Naive thymus-derived CD4-positive, alpha-beta T cell (primary cell): ENCODE measurements at regions not wholly inside any gene's neighbourhood (a gene's known extent, or its start where the extent isn't known, plus 50 kb on each side); places are given as distances from the start of the nearest gene placed in this dataset.

ENCODE experiments used
- ATAC-seq: fragments of 150-1000 bp; cut with Tn5 transposase; 2 replicates; pipeline ENCODE4 v1.10.0; 2021; ENCODE audit warnings: mild to moderate bottlenecking, moderate library complexity
- CTCF ChIA-PET: fragments of 350-600 bp; sonication (Branson Sonifier 250); formaldehyde crosslinking; loops from one replicate; lab custom pipeline; 2021; ENCODE audit warnings: antibody characterized with exemption; lab: Charles Lee
- POLR2A ChIA-PET: fragments of 350-600 bp; sonication (Branson Sonifier 250); formaldehyde crosslinking; loops from one replicate; lab custom pipeline; 2021; ENCODE audit warnings: antibody characterized with exemption, inconsistent platforms; lab: Charles Lee
- DNase-seq, 9 donors: peaks; one replicate each; pipeline versions ENCODE4 v3.0.0 to v3.0.0-alpha.2; 2020 to 2022; ENCODE audit warnings: mixed read lengths in 1 of 9
- H3K27ac ChIP-seq: one replicate; pipeline ENCODE4 v1.7.0; 2013; ENCODE audit warnings: mild to moderate bottlenecking, low read depth, low read length, moderate library complexity
- H3K27me3 ChIP-seq, 2 donors: one replicate each; pipeline ENCODE4 v1.7.0; 2013; ENCODE audit warnings: low read length in 2 of 2, mild to moderate bottlenecking in 2 of 2, moderate library complexity in 2 of 2; ENCODE audit not compliant: control insufficient read depth in 2 of 2, insufficient read depth in 2 of 2
- H3K36me3 ChIP-seq, 3 experiments: 1 replicate in 2 of 3; 2 replicates in 1 of 3; pipeline ENCODE4 v1.7.0; 2013; ENCODE audit warnings: low read length in 3 of 3, mild to moderate bottlenecking in 3 of 3, moderate library complexity in 1 of 3; ENCODE audit not compliant: insufficient read depth in 3 of 3, control insufficient read depth in 2 of 3
- H3K4me1 ChIP-seq, 2 donors: one replicate each; pipeline ENCODE4 v1.7.0; 2013; ENCODE audit warnings: low read length in 2 of 2, mild to moderate bottlenecking in 2 of 2, moderate library complexity in 1 of 2; ENCODE audit not compliant: control insufficient read depth in 2 of 2, insufficient read depth in 2 of 2
- H3K4me3 ChIP-seq: 2 replicates; pipeline ENCODE4 v1.7.0; 2013; ENCODE audit warnings: mild to moderate bottlenecking, low read length
- H3K9me3 ChIP-seq, 3 experiments: 1 replicate in 2 of 3; 2 replicates in 1 of 3; pipeline ENCODE4 v1.7.0; 2013; ENCODE audit warnings: low read length in 3 of 3; ENCODE audit not compliant: control insufficient read depth in 2 of 3
- H3K27ac Mint-ChIP-seq, 9 donors: one replicate each; pipeline ENCODE4 v1.8.0; 2020 to 2022; ENCODE audit warnings: mixed read lengths in 9 of 9, mild to moderate bottlenecking in 8 of 9, moderate library complexity in 5 of 9, inconsistent platforms in 2 of 9
- H3K27me3 Mint-ChIP-seq, 5 donors: one replicate each; pipeline ENCODE4 v1.8.0; 2021 to 2022; ENCODE audit warnings: mixed read lengths in 5 of 5, mild to moderate bottlenecking in 1 of 5
- H3K36me3 Mint-ChIP-seq, 5 donors: one replicate each; pipeline ENCODE4 v1.8.0; 2020 to 2022; ENCODE audit warnings: mixed read lengths in 5 of 5, mild to moderate bottlenecking in 3 of 5, inconsistent platforms in 1 of 5
- H3K4me1 Mint-ChIP-seq, 7 donors: one replicate each; pipeline ENCODE4 v1.8.0; 2020 to 2022; ENCODE audit warnings: mixed read lengths in 7 of 7, mild to moderate bottlenecking in 3 of 7, inconsistent platforms in 1 of 7
- H3K4me3 Mint-ChIP-seq, 10 donors: one replicate each; pipeline ENCODE4 v1.8.0; 2020 to 2022; ENCODE audit warnings: mild to moderate bottlenecking in 10 of 10, mixed read lengths in 10 of 10, moderate library complexity in 6 of 10, inconsistent platforms in 2 of 10
- H3K9me3 Mint-ChIP-seq, 11 donors: one replicate each; pipeline ENCODE4 v1.8.0; 2020 to 2022; ENCODE audit warnings: mixed read lengths in 11 of 11, mild to moderate bottlenecking in 4 of 11, inconsistent platforms in 1 of 11, moderate library complexity in 1 of 11
- intact Hi-C, 2 donors: fragments of 100-400 bp; cut with micrococcal nuclease; formaldehyde crosslinking; loops; one replicate each; pipeline ENCODE4 v1.15.1; 2023

DNA sequence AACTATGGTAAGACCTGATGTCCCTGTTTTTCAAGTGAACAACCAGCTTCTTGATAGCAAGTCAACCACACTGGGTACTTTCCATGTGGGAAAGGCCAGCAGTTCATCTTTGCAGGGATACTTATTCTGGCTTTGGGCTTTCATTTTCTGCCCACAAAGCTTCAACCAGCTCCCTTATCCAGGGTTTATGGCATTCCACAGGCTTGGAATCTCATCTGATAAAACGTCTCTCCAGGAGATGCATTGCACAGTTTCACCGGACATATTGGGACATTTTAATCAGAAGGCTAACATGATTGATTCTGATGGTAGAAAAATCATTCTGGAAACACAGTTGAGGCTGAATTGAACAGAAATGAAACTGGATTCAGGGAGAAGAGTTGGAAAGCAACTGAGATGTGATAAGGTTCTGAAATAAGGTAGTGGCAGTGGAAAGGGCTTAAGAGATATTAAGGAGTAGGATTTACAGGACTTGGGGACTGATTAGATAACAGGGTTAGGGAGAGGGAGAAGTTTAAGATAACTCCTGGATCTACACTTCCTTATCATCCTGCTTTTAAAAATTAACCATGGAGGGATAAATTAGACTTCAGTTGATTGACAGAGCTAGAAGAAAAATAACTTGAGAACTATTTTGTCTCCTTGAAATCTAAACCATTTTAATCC, 195.8 kb upstream of the FBXL7 start:
- Histone ChIP-seq H3K36me3 (no peaks in the 10 kb centered on the region), H3K4me1 (no peaks in the 10 kb centered on the region), H3K4me3 (no peak overlapping the region), H3K9me3 (no peaks in the 10 kb centered on the region), H3K27ac (no peak overlapping the region), H3K27me3 (no peaks in the 10 kb centered on the region)
- H3K36me3 Mint-ChIP-seq = no peaks in the 10 kb centered on the region
- no peak overlapping the region for H3K27ac Mint-ChIP-seq
- H3K9me3 Mint-ChIP-seq = peaks cover 0 to 19% (median 5%) of the 10 kb centered on the region in 11 donors
- POLR2A ChIA-PET = no interaction called here
- no peak for DNase-seq
- no peak overlapping the region for H3K4me3 Mint-ChIP-seq
- no peak for ATAC-seq
- CTCF ChIA-PET = no interaction called here
- H3K4me1 Mint-ChIP-seq = no peaks in the 10 kb centered on the region
- no peaks in the 10 kb centered on the region for H3K27me3 Mint-ChIP-seq
- intact Hi-C loops = no loop called here

- Histone ChIP-seq H3K27ac (no peak overlapping the region), H3K27me3 (no peaks in the 10 kb centered on the region), H3K4me3 (no peak overlapping the region), H3K9me3 (no peaks in the 10 kb centered on the region), H3K36me3 (no peaks in the 10 kb centered on the region), H3K4me1 (no peaks in the 10 kb centered on the region)
- Mint-ChIP-seq H3K4me3 (no peak overlapping the region), H3K9me3 (peaks cover 0 to 12% (median 4%) of the 10 kb centered on the region in 11 donors), H3K27ac (no peak overlapping the region), H3K27me3 (no peaks in the 10 kb centered on the region), H3K36me3 (no peaks in the 10 kb centered on the region), H3K4me1 (no peaks in the 10 kb centered on the region)
- POLR2A ChIA-PET = no interaction called here
- CTCF ChIA-PET = no interaction called here
- intact Hi-C loops = no loop called here
- ATAC-seq (no peak), DNase-seq (no peak)
Observed at GRCh38 chr5:15300141-15300540, 199.8 kb upstream of the FBXL7 start.

DNA sequence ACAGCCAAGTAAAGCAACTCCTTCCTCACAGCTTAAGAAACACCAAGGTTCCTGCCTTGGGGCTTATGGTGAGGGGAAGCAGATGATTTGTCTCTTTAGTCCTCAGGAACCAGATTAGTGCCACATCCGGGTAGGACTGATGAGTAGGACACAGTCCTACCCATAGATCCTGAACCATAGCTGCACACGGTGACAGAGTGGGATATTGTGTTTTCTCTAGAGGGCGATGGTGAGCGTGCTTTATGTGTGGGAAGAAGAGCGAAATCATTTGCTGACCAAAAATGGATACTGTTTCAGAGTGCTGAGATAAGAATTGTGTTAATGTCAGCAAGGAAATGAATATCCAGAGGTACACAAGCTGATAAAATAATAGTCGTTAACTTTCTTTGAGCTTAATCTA, 209.0 kb upstream of the FBXL7 start:
- Mint-ChIP-seq H3K36me3 (peaks cover 0 to 5% (median 0%) of the 10 kb centered on the region in 5 donors), H3K4me1 (no peaks in the 10 kb centered on the region), H3K9me3 (peaks cover 0 to 16% (median 11%) of the 10 kb centered on the region in 11 donors), H3K27ac (no peak overlapping the region), H3K4me3 (no peak overlapping the region), H3K27me3 (no peaks in the 10 kb centered on the region)
- H3K4me1 ChIP-seq = no peaks in the 10 kb centered on the region
- no peaks in the 10 kb centered on the region for H3K27me3 ChIP-seq
- no peak for DNase-seq
- ChIA-PET POLR2A (no interaction called here), CTCF (no interaction called here)
- ATAC-seq = no peak
- intact Hi-C loops = no loop called here
- H3K27ac ChIP-seq = no peak overlapping the region
- H3K36me3 ChIP-seq = no peaks in the 10 kb centered on the region
- H3K4me3 ChIP-seq = no peak overlapping the region
- H3K9me3 ChIP-seq = no peaks in the 10 kb centered on the region

DNA sequence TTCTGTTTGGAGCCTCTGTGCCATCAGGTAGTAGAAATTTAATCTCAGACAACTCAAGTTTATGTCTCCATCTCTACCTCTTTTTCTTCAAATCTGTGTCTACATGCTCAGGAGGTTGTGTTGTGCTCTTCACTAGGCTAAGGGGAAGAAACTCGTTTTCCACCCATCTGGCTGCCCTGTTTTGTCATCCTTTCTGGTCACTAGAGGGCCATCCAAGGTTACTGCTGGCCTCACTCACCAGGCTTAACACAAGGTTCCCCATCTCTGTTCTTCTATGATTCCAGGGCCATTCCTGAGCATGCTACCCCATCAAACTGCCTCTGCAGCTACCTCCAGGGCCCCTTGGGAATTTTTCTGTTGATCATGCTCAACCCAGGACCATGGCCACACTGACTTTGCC, 213.3 kb upstream of the FBXL7 start:
- ChIA-PET POLR2A (no interaction called here), CTCF (no interaction called here)
- intact Hi-C loops = no loop called here
- Mint-ChIP-seq H3K4me3 (no peak overlapping the region), H3K27ac (no peak overlapping the region), H3K9me3 (peaks cover 1 to 27% (median 13%) of the 10 kb centered on the region in 11 donors), H3K36me3 (peaks cover 0 to 4% (median 0%) of the 10 kb centered on the region in 5 donors), H3K4me1 (no peaks in the 10 kb centered on the region), H3K27me3 (no peaks in the 10 kb centered on the region)
- Histone ChIP-seq H3K27me3 (no peaks in the 10 kb centered on the region), H3K9me3 (no peaks in the 10 kb centered on the region), H3K4me1 (no peaks in the 10 kb centered on the region), H3K4me3 (no peak overlapping the region), H3K27ac (no peak overlapping the region), H3K36me3 (no peaks in the 10 kb centered on the region)
- DNase-seq (no peak), ATAC-seq (no peak)

DNA sequence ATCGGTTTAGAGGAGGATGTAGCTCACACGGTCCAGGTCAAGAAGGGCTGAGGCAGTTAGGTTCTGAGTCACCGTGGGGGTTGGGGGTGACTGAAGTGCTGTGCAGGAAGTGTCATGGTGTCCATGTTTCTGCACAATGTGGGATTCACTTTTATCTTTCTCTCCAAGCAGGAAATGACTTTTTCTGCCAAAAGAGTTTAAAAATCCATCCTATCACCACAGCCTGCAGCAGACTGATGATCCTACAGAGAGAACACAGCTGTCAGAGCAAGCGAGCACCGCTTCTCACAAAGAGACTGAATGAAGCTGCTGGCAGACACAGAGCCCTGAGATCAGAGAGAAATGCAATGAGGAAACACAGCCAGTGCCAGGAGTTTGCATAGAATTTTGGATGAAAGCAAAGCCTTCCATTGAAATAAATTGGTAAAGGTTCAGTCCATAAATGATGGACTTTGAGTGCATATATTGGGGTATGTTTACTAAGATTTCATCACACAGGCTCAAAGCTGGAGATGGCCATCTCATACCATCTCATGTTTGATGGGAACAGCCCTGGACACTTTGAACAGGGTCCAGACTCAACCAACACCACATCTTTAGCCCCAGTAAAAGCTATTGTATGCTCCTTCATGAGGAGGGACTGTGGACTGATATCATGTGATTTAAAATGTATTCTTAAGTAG, 213.9 kb upstream of the FBXL7 start:
- H3K27me3 ChIP-seq = no peaks in the 10 kb centered on the region
- no peak overlapping the region for H3K4me3 ChIP-seq
- Mint-ChIP-seq H3K27ac (no peak overlapping the region), H3K9me3 (peaks cover 1 to 28% (median 12%) of the 10 kb centered on the region in 11 donors), H3K4me1 (no peaks in the 10 kb centered on the region), H3K36me3 (peaks cover 0 to 3% (median 0%) of the 10 kb centered on the region in 5 donors), H3K27me3 (no peaks in the 10 kb centered on the region), H3K4me3 (no peak overlapping the region)
- H3K9me3 ChIP-seq = no peaks in the 10 kb centered on the region
- no peaks in the 10 kb centered on the region for H3K36me3 ChIP-seq
- intact Hi-C loops = no loop called here
- ChIA-PET POLR2A (no interaction called here), CTCF (no interaction called here)
- H3K4me1 ChIP-seq = no peaks in the 10 kb centered on the region
- DNase-seq (no peak), ATAC-seq (no peak)
- no peak overlapping the region for H3K27ac ChIP-seq

GRCh38 chr5:15284706-15285105, 215.3 kb upstream of the FBXL7 start:
- Mint-ChIP-seq H3K9me3 (peaks cover 1 to 35% (median 16%) of the 10 kb centered on the region in 11 donors), H3K36me3 (no peaks in the 10 kb centered on the region), H3K4me1 (no peaks in the 10 kb centered on the region), H3K4me3 (no peak overlapping the region), H3K27me3 (no peaks in the 10 kb centered on the region), H3K27ac (no peak overlapping the region)
- intact Hi-C loops = no loop called here
- no peak for DNase-seq
- no peak overlapping the region for H3K4me3 ChIP-seq
- H3K4me1 ChIP-seq = no peaks in the 10 kb centered on the region
- no peaks in the 10 kb centered on the region for H3K9me3 ChIP-seq
- H3K27me3 ChIP-seq = no peaks in the 10 kb centered on the region
- H3K36me3 ChIP-seq = no peaks in the 10 kb centered on the region
- ChIA-PET POLR2A (no interaction called here), CTCF (no interaction called here)
- H3K27ac ChIP-seq = no peak overlapping the region
- no peak for ATAC-seq

DNA sequence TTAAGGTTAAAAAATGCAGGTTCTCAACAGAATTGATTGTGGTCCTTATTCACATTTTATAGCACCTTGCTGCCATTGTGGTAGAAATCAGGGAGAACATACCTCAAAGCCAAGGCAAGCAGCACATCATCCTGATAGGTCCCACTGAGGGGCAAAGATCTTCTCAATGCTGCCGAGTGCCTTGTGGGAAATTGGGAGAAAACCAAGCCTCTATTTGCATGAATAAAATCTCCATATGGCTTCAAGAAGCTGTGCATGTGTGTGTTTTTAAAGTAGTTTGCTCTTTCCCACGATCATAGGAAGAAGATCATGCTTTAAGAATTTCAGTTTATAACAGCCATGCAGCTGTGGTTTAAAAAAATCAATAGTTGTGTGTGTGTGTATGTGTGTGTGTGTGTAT, 216.9 kb upstream of the FBXL7 start:
- POLR2A ChIA-PET = no interaction called here
- Mint-ChIP-seq H3K4me1 (no peaks in the 10 kb centered on the region), H3K27ac (no peak overlapping the region), H3K27me3 (no peaks in the 10 kb centered on the region), H3K4me3 (no peak overlapping the region), H3K9me3 (peaks cover 1 to 36% (median 18%) of the 10 kb centered on the region in 11 donors), H3K36me3 (no peaks in the 10 kb centered on the region)
- DNase-seq (no peak), ATAC-seq (no peak)
- Histone ChIP-seq H3K4me1 (no peaks in the 10 kb centered on the region), H3K9me3 (peaks cover 0 to 11% (median 0%) of the 10 kb centered on the region in 3 experiments), H3K27me3 (no peaks in the 10 kb centered on the region), H3K4me3 (no peak overlapping the region), H3K27ac (no peak overlapping the region), H3K36me3 (no peaks in the 10 kb centered on the region)
- intact Hi-C loops = no loop called here
- CTCF ChIA-PET = interaction anchor here (0.5 kb wide), 1 partner anchor 74 kb away, joined by 3 read pairs; no protein-coding TSS in a partner anchor
